ENCODE measurements at regions not wholly inside any gene's neighbourhood (a gene's known extent, or its start where the extent isn't known, plus 50 kb on each side); places are given as distances from the start of the nearest gene placed in this dataset.

DNA sequence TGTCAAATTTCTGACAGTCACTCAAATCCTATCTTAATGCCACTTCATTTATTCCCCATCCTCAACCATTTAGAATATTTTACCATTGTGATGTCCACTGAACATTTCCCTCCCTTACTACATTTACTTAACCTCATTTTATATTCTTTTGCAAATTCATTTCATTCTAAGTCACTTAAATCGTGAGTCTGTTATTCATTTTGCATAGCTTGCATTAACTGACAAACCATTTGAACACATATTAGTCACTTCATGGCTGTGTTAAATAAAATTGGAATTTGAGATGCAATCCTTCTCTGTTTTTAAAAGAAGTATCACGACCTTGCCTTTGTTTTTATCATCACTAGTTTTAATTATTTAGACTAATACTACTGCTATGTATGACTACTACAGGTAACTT, 199.4 kb upstream of the COL11A1 start:
- DNase-seq (ENCODE audit: low read depth, low spot score) = no peak
- ChIA-PET RAD21 (ENCODE audit: unreplicated experiment) (interaction anchor here (1.4 kb wide), 1 partner anchor 153 kb away, joined by 3 read pairs; no protein-coding TSS in a partner anchor), SMC1A (ENCODE audit: uncharacterized antibody, unreplicated experiment) (interaction anchor here (0.8 kb wide), 2 partner anchors 10 to 32 kb away, joined by 3 read pairs; no protein-coding TSS in a partner anchor), CTCF (no interaction called here), POLR2A (no interaction called here)
- no peaks in the 10 kb centered on the region for H4K20me1 ChIP-seq (ENCODE audit: control insufficient read depth, insufficient read depth)
- intact Hi-C loops (cut with micrococcal nuclease; ENCODE audit: unreplicated experiment) (no loop called here), in situ Hi-C loops (cut with MboI) (no loop called here)
- no peaks in the 10 kb centered on the region for H3K36me3 ChIP-seq (ENCODE audit: control insufficient read depth in 2 of 2, insufficient read depth in 2 of 2, low read length in 1 of 2)
- no peak overlapping the region for H3K4me2 ChIP-seq (ENCODE audit: control insufficient read depth, insufficient read depth)
- TF ChIP-seq CREM (IDR thresholded peaks at IDR 0.05; ENCODE audit: low read depth) = no peak
- TF ChIP-seq, protein P1, sequence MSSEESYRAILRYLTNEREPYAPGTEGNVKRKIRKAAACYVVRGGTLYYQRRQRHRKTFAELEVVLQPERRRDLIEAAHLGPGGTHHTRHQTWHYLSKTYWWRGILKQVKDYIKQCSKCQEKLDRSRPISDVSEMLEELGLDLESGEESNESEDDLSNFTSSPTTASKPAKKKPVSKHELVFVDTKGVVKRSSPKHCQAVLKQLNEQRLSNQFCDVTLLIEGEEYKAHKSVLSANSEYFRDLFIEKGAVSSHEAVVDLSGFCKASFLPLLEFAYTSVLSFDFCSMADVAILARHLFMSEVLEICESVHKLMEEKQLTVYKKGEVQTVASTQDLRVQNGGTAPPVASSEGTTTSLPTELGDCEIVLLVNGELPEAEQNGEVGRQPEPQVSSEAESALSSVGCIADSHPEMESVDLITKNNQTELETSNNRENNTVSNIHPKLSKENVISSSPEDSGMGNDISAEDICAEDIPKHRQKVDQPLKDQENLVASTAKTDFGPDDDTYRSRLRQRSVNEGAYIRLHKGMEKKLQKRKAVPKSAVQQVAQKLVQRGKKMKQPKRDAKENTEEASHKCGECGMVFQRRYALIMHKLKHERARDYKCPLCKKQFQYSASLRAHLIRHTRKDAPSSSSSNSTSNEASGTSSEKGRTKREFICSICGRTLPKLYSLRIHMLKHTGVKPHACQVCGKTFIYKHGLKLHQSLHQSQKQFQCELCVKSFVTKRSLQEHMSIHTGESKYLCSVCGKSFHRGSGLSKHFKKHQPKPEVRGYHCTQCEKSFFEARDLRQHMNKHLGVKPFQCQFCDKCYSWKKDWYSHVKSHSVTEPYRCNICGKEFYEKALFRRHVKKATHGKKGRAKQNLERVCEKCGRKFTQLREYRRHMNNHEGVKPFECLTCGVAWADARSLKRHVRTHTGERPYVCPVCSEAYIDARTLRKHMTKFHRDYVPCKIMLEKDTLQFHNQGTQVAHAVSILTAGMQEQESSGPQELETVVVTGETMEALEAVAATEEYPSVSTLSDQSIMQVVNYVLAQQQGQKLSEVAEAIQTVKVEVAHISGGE (CRISPR knock-in tag; IDR thresholded peaks at IDR 0.05) = no peak
- TF ChIP-seq SMARCA5 (IDR thresholded peaks at IDR 0.05) = no peak
- no peak for TF ChIP-seq CEBPB (IDR thresholded peaks at IDR 0.05; ENCODE audit: borderline replicate concordance in 1 of 2, low read depth in 2 of 2, low read length in 2 of 2)
- TF ChIP-seq LARP7 (IDR thresholded peaks at IDR 0.05) = no peak
- TF ChIP-seq, protein P2, sequence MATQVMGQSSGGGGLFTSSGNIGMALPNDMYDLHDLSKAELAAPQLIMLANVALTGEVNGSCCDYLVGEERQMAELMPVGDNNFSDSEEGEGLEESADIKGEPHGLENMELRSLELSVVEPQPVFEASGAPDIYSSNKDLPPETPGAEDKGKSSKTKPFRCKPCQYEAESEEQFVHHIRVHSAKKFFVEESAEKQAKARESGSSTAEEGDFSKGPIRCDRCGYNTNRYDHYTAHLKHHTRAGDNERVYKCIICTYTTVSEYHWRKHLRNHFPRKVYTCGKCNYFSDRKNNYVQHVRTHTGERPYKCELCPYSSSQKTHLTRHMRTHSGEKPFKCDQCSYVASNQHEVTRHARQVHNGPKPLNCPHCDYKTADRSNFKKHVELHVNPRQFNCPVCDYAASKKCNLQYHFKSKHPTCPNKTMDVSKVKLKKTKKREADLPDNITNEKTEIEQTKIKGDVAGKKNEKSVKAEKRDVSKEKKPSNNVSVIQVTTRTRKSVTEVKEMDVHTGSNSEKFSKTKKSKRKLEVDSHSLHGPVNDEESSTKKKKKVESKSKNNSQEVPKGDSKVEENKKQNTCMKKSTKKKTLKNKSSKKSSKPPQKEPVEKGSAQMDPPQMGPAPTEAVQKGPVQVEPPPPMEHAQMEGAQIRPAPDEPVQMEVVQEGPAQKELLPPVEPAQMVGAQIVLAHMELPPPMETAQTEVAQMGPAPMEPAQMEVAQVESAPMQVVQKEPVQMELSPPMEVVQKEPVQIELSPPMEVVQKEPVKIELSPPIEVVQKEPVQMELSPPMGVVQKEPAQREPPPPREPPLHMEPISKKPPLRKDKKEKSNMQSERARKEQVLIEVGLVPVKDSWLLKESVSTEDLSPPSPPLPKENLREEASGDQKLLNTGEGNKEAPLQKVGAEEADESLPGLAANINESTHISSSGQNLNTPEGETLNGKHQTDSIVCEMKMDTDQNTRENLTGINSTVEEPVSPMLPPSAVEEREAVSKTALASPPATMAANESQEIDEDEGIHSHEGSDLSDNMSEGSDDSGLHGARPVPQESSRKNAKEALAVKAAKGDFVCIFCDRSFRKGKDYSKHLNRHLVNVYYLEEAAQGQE (IDR thresholded peaks at IDR 0.05; ENCODE audit: low read depth, low read length) = no peak
- TF ChIP-seq SIX5 (IDR thresholded peaks at IDR 0.05; ENCODE audit: low read depth, low read length, severe bottlenecking) = no peak
- TF ChIP-seq TCF7 (IDR thresholded peaks at IDR 0.05; ENCODE audit: borderline replicate concordance) = no peak
- TF ChIP-seq TCF12 (IDR thresholded peaks at IDR 0.05; ENCODE audit: low read depth, low read length) = no peak
- TF ChIP-seq FOS (IDR thresholded peaks at IDR 0.05; ENCODE audit: borderline replicate concordance, extremely low read depth, insufficient read length) = no peak
- no peak for TF ChIP-seq MTA3 (IDR thresholded peaks at IDR 0.05; ENCODE audit: borderline replicate concordance, low read length)
- TF ChIP-seq ETV6 (conservative IDR thresholded peaks at IDR 0.05 in 1 of 2, IDR thresholded peaks at IDR 0.05 in 1 of 2; ENCODE audit: borderline replicate concordance in 1 of 2, low read depth in 1 of 2) = no peak
- TF ChIP-seq MTA2 (IDR thresholded peaks at IDR 0.05; ENCODE audit: low read depth) = no peak
- H3K9ac ChIP-seq (ENCODE audit: control insufficient read depth, insufficient read depth, low read length) = no peak overlapping the region
- BruUV-seq (replicated peaks) = no TSS peak
- no peaks in the 10 kb centered on the region for H3K9me3 ChIP-seq (replicated peaks; ENCODE audit: control insufficient read depth, insufficient read depth, low read length)
- H3K4me3 ChIP-seq = no peak overlapping the region
- FAIRE-seq = no peak
- WGBS (ENCODE audit: insufficient coverage, insufficient replicate concordance, low lambda C conversion rate, missing lambda C conversion rate) = 0% methylated on average over 2 of the region's 2 CpGs
- H3K79me2 ChIP-seq (ENCODE audit: control insufficient read depth, insufficient read depth, low read length) = no peaks in the 10 kb centered on the region
- ATAC-seq = no peak
- H3K27ac ChIP-seq (ENCODE audit: control insufficient read depth, insufficient read depth) = no peak overlapping the region
- no peak overlapping the region for H2AFZ ChIP-seq (ENCODE audit: control insufficient read depth, low read depth, low read length)
- H3K4me1 ChIP-seq (ENCODE audit: control insufficient read depth, insufficient read depth, low read length) = no peaks in the 10 kb centered on the region
- H3K27me3 ChIP-seq (replicated peaks in 1 of 2; ENCODE audit: control insufficient read depth in 2 of 2, insufficient read depth in 2 of 2, low read length in 1 of 2) = no peaks in the 10 kb centered on the region; a peak in 1 of 4 replicates
